HG03342 (cell line): ENCODE measurements at regions not wholly inside any gene's neighbourhood (a gene's known extent, or its start where the extent isn't known, plus 50 kb on each side); places are given as distances from the start of the nearest gene placed in this dataset.

Experiments used
- ATAC-seq: cut with Tn5 transposase; IDR thresholded peaks from one replicate; pipeline ENCODE4 v1.9.1; 2021; ENCODE audit warnings: mild to moderate bottlenecking, moderate library complexity; ENCODE audit not compliant: unreplicated experiment

DNA sequence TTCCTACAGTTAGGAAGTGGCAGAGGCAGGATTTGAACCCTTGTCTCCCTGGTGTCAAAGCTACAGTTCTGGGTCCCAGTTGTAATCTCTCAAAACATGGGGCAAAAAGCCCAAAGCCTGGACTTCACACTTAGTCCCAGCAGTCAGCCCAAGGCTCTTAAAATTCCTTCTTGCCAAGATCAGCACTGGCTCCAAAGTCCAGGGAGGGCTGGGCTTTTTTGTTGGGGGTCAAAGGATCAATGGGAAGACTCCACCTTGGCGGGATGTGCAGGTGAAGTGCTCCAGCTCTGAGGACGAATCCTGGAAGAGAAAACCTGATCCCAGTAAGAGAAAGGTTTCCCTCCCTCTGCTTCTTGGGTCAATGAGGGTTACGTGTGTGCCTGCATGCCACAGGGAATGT, 195.5 kb downstream of the HAPSTR1 start:
- ATAC-seq: no peak

DNA sequence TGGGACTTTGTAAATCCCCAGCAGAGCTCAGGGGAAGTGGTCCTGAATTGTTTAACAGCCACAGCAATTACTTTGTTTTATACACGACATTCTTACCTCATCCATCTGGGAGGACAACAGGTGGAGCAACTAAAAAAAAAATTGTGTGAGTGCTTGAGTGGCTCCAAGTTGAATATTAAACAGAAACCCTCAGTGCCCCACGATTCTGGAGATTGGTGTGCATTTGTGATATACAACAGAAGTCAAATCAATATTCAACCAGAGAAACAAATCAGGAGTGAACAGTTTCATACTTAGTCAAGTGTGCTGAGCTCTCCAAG, 204.8 kb downstream of the HAPSTR1 start:
- ATAC-seq: no peak

DNA sequence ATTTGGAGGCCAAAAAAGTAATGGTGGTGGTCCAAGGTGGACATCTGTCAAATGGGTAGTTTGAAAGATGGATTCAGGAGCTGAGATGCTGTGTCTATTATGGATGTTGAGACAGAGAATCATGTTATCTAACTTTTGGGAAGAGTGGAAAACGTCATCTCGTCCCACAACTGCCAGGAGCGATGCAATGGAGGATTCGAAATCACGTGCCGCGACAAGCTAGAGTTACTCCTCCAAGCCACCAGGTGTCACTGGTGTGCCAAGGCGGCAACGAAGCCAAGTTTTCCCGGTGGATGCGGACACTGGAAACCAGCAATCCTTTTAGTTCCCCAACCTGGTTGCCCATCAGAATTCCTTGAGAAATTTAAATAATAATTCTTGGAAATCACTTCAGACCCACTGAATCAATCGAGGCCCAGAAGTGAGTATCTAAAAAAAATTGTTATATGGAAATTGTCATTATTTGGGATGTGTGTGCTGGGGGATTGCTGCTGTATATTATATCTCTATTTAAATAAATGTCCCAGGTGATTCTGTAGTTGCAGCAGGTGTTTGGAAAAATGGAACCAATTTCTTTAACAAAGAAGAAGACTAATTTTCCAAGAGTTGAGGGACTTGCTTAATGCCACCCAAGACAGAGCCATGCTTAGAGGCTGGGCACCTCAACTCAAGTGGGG, 206.1 kb downstream of the HAPSTR1 start:
- no peak for ATAC-seq

GRCh38 chr16:9300252-9300651, 208.8 kb downstream of the HAPSTR1 start:
- no peak for ATAC-seq

DNA sequence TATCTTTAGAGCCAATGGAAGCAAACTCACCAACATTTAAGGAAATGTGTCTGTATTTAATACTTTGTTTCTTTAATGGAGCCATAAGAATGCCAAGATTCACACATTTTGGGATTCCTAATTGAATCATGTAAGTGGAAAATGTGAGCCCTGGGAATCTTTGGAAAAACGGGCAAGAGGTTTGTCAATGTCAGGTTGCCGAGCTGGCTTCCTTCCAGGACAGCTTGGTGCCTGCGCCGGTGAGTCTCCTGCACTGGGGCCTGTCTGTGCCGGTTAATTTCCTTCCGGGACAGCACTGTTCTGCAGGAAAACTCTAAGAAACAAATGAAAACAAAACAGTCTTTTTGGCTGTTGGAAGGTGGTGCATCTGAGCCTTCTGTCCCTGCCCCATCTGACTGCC, 210.6 kb downstream of the HAPSTR1 start:
- ATAC-seq: no peak

- no peak for ATAC-seq
Observed at GRCh38 chr16:9306753-9307152, 215.3 kb downstream of the HAPSTR1 start.

DNA sequence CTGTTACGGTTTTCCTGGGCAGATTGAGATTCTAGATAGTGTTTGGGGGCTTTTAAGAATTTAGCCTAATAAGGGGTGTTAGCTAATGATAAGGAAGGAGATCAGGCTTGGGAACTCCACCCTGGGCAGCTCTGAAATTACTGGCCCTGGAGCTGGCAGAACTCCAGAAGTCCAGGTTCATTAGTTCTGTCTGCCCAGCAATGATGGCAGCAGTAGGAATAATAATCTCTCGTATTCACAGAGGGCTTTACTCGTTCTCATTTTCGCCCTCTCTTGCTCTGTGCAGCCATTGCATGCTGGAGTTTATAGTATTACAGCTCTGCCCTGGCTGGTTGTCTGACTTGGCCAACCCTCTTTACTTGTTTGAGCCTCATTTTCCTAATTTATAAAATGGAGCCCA, 216.0 kb downstream of the HAPSTR1 start:
- no peak for ATAC-seq

GRCh38 chr16:9308356-9308801, 216.9 kb downstream of the HAPSTR1 start:
- no peak for ATAC-seq

DNA sequence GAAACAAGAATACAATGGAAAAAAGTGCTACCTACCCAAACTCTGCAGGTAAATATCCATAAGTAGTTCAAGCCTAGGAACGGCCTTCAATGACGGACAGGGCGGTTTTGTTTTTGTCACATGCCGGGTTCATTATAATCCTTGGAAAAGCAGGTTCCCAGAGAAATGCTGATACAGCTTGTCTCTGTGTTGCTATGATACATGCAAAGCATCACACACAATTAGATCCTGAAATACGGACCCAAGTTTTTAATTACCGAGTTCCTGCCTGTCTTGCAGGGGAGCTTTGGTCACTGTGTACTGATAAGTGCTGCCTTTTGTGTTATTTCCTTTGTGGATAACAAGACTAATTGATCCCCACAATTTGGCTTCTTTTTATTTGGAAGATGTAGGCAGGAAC, 217.4 kb downstream of the HAPSTR1 start:
- ATAC-seq: no peak

DNA sequence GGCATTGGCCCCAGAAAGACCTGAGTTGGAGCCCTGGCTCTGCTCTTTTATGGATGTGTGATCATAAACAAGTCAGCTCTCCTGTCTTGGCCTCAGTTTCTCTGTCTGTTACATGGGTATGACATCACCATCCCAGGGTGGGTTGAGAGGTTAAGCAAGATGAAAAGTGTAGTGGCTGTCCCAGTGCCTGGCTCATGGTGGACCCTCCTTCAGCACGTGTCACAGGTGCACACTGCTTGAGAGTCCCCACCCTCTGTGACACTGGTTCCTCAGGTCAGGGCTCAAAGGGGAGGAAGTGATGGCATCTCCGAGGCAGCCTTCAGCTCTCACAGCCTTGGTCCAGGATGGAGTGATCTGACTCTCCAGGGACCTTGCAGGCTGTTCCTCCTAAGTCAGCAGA, 218.4 kb downstream of the HAPSTR1 start:
- no peak for ATAC-seq

GRCh38 chr16:9311303-9311954, 220.0 kb downstream of the HAPSTR1 start:
- no peak for ATAC-seq

- no peak for ATAC-seq
Observed at GRCh38 chr16:9316008-9316407, 224.6 kb downstream of the HAPSTR1 start.

GRCh38 chr16:9316615-9317014, 225.2 kb downstream of the HAPSTR1 start:
- ATAC-seq: no peak

- ATAC-seq: no peak
Observed at GRCh38 chr16:9318764-9319163, 227.3 kb downstream of the HAPSTR1 start.

DNA sequence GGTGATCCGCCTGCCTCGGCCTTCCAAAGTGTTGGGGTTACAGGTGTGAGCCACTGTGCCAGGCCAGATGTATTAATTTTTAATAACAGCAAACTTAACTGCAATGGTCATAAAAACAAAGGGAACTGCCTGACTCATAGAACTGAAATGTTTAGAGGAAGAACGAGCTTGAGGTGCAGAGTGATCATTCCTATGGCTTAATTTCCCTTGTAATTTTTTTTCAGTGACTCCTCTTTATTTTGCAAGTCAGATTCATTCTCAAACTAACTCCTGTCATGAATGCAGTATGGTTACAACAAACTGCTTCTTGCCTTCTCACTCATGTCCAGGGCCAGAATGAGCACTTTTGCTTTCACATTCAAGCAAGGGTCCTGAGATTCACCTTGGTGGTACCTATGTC, 231.3 kb downstream of the HAPSTR1 start:
- no peak for ATAC-seq

DNA sequence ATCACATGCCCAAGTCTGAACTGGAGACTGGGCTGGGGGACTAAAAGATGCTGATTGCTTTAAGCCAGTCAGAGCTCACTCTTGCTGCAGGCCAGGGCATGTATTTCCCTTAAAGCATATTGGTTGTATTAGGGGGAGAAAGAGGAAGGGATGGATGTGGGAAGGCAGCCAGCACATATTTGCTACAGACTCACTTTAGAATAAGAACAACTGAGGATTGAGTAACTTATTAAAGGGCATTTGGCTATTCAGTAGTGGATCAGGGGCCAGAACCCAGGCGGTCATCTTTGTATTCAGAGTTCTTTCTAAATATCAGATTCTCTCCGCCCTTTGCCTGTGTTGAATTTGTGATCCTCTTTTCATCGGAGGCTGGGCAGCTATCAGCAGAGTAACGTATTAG, 231.7 kb downstream of the HAPSTR1 start:
- ATAC-seq: no peak

GRCh38 chr16:9327253-9327652, 235.8 kb downstream of the HAPSTR1 start:
- ATAC-seq: no peak

DNA sequence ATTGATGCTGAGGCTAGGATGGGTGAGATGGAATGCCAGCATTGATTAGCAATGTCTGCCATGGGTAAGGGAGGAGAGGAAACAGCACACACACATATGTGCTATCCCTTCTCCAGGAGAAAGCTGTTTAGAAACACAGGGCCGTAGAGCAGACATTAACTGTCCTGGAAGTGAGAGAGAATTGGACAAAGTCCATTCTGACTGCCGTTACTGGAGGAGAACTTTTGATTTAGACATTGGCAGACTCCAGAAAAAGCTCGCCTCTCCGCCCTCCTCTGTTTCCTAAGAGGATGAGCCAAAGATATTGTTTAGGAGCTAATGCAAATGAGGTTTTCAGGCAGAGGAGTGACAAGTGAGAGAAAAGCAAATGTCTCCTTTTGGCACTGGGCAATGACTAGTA, 237.0 kb downstream of the HAPSTR1 start:
- ATAC-seq: no peak

- ATAC-seq: no peak
Observed at GRCh38 chr16:9330095-9330494, 238.7 kb downstream of the HAPSTR1 start.

GRCh38 chr16:9331503-9331902, 240.1 kb downstream of the HAPSTR1 start:
- no peak for ATAC-seq

- no peak for ATAC-seq
Observed at GRCh38 chr16:9332574-9333148, 241.2 kb downstream of the HAPSTR1 start.

- no peak for ATAC-seq
Observed at GRCh38 chr16:9333469-9333868, 242.0 kb downstream of the HAPSTR1 start.

DNA sequence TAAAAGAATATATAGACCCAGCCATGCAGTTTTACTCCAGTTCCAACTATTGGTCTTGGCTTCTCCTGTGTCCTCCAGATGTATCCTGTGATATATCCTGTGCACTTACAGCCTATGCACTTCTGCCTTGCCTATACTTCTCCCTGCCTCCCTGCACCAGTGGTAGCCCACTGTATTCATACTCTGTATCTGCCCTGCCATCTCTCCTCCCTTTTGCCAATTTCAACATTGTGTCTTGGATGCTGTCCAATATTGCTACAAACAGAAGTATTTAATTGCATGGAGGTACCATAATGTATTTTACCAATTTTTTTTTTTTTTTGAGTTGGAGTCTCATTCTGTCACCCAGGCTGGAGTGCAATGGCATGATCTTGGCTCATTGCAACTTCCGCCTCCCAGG, 242.7 kb downstream of the HAPSTR1 start:
- no peak for ATAC-seq
